ENCODE measurements at regions not wholly inside any gene's neighbourhood (a gene's known extent, or its start where the extent isn't known, plus 50 kb on each side); places are given as distances from the start of the nearest gene placed in this dataset.
"Not testable (repeated sequence)": the region's sequence is repeated elsewhere in the genome, so short reads cannot be mapped to it uniquely, and the experiment has no call there.

DNA sequence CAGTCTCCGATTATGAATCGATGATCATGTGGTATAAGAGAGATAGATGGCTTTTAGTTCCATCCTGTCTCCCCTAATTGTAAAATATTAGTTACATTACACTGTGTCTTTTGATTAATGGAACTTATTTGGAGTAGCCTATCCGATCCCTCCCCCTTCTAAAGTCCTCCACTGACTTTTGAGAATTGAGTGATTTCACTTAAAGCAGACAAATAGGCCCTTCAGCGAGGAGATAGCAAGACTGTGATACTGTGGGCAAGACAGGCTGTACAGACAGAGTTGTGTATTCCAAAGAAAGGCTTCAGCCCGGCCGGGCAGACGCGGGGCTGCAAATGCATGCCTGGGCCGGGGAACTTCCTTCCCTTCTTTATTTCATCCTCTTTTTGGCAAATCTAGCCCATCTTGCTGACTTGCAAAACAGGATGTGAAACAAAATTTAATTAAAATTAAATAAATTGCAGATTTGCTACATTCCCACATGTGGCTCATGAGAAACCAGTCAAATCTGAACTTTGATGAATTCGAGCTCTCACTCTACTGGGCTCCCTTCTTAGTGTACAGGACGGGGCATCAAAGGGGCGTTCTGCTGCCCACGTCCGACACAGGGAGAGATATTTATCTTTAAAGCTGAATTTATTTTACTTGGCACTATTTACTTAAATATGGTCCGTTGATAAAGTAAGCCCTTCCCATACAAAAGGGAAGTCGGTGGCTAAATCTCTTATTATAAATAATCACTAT, 314.8 kb downstream of the ZNF536 start:
- FAIRE-seq = no peak
- DNase-seq (ENCODE audit: low spot score) = no peak

DNA sequence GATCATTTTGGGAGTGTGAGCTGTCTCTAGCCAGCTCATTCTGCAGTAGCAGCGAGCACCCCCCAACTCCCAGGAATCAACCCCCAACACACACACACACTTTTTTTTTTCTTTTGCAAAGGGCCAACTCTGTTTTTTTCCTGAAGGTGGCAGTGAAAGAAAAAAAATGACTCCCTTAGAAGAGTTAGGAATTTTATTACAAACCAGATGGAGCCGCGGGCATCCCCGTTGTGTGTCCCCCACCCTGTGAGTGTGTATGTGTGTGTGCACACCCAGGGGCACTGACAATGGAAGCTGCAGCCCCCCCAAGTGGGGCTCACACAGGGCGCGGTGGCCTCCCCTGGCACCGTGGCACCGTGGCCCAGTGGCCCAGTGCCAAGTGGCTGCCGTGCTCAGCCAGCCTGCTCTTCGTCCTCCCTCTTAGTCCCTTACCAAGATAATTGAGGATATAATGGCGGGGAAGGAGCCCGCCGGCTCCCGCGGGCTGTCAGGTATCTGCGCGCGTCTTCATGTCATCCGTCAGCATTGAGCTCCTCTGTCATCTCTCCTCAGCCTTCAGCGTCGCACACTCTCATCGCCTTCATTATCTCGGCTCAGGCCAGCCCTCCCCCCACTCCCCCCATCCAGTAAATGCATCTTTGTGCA, 314.1 kb downstream of the ZNF536 start:
- DNase-seq (ENCODE audit: low spot score) (no peak), FAIRE-seq (no peak)

DNA sequence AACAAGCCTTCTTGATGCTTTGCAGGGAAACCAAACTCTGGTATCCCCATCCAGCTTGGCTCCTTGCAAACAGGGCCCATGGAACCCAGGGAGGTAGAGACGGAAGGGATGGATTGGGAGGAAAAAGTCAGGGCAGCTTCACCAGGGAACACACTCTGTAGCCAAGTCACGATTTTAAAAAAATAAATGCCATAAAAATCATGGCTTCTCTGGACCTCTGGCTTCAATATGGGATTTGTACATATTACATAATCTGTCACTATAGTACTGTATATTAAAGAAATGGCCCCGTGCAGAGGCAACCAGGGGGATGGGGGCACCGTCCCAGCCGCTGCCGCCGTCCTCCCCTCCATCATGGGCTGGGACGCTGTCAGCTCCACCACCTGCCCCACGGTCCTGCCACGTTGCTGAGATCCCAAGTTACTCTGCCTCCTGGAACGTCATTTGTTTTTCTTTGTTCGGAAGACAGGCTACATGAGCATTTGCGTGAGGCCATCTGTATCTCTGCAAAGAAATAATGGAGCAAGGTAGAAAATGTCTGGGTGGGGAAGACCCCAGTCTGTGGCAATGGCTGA, 313.3 kb downstream of the ZNF536 start:
- DNase-seq (ENCODE audit: low spot score) = no peak
- FAIRE-seq = no peak

DNA sequence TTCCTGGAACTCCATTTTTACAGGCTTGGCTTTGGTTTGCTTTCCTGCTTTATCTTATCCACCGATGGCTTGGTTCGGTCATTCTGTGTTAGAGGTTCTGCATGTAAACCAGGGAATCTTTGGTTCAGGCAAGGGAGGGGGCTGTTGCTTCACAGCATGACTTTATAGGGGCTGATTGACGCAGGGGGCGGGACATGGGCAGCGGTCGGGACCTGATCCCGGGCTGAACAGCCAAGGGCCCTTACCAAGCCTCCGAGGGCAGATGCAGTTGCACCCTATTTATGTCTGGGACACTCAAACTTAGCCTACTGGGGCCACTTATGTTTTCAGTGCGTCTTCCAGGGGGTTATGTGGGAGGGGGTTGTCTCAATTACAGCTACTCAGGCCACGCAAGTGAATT, 312.4 kb downstream of the ZNF536 start:
- FAIRE-seq = no peak

DNA sequence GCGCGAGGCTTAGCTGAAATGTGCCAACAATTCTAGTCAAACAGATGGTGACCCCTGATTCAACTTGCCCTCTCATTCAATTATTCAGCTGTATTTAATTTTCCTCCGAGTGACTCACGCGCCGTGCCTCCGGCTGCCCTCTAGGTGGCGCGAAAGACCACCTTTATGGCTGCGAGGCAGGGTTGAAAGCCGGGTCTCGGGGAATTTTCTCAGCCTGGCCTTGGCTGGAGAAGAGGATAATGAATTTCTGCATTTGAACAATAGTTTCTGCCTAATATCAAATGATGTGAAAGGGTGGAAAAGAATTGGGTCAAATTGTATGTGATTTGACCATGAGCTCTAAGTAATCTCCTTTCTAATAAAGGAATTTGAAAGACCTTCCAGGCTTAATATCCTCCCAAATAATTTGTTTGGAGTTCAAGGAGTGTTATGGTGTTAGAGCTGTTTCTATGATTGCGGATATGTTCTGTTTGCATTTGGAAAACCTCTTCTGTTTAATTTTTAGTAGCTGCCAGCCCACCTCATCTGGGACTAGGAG, 310.9 kb downstream of the ZNF536 start:
- FAIRE-seq = no peak
- peak; percentile 26 for DNase-seq (ENCODE audit: low spot score)

More for the DNA sequence above, 312.4 kb downstream of the ZNF536 start:
- no peak for DNase-seq (ENCODE audit: low spot score)

DNA sequence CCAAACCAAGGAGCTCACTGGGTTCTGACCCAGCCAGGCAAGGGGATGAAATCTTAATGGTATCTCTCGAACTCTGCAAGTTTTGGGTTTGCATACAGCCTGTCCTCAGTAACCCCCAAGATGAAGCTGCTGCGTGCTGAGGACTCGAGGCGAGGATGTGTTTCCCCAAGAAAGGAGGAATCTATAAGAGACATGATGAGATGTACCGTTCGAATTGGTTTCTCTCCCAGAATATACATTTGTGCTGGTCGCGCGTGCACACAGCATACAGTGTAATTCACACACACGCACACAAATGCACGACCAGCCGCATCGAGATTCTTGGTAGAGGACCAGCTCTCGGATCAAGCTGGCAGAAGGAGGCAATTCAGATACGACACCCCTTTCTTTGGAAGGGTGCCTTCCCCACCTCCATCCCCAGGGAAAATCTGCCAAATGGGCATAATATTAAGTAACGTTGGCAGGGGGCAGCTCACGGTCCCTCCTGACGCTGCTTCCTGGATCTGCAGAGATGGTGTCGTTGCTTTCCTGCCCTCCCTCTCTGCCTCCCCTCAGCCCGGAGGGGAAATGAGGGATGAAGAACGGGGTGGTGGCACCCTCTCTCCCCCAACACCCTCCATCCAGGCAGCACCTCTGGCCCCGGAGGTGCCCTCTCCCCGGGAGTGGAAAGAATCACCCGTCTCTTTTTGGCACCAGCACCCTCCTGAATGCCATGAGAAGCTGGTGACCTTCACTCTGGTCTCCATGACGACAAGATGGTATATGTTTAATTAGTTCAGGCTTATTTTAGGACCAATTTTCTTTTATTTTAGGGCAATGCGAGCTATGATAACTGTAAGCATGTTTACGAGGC, 310.2 kb downstream of the ZNF536 start:
- no peak for FAIRE-seq
- no peak for DNase-seq (ENCODE audit: low spot score)

DNA sequence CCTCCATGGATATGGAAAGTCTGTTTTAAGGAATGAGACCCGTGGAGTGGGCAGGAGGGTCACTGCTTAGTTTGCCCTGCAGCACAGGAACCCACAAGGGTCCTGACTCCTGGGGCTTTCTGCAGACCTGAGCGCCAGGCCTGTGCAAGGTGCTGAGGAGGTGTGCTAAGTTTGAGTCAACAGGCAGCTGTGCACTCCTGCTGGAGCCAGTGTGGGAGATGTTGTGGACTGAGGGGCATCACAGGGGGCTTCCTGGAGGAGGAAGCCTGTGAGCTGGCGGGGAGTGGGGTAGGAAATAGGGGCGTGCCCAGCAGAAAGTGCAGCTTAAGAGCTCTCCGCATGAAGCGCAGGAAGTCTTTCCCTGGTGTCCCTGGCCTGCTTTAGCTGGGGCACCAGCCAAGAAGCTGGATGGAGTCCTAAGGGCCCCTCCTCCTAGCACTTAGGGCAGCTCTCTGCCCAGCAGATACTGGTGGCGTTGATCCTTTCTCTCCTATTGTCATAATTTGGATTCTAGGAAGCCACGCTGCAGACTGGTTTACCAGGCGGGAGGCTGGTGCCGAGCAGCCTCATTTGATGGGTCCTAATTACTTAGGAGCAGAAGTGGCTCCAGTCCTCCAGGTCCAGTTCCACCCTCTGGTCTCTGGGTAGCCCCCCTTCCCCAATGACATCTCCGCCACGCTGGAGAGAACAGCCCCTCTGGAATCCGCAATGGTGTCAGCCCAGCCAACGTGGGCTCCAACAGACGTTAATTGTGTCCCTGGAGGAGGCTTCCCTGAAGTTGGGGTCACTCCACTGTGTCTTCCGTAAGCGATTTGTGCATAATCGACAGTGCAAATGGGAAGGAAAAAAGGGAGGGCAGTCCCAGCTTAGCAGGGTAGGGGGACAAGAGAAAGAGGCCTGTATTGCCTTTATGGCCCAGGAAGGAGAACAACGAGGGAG, 309.2 kb downstream of the ZNF536 start:
- DNase-seq (ENCODE audit: low spot score) = no peak
- FAIRE-seq = no peak

DNA sequence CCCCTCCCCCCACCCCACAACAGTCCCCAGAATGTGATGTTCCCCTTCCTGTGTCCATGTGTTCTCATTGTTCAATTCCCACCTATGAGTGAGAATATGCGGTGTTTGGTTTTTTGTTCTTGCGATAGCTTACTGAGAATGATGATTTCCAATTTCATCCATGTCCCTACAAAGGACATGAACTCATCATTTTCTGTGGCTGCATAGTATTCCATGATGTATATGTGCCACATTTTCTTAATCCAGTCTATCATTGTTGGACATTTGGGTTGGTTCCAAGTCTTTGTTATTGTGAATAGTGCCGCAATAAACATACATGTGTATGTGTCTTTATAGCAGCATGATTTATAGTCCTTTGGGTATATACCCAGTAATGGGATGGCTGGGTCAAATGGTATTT, 308.2 kb downstream of the ZNF536 start:
- DNase-seq (ENCODE audit: low spot score); FAIRE-seq: not testable (repeated sequence)

DNA sequence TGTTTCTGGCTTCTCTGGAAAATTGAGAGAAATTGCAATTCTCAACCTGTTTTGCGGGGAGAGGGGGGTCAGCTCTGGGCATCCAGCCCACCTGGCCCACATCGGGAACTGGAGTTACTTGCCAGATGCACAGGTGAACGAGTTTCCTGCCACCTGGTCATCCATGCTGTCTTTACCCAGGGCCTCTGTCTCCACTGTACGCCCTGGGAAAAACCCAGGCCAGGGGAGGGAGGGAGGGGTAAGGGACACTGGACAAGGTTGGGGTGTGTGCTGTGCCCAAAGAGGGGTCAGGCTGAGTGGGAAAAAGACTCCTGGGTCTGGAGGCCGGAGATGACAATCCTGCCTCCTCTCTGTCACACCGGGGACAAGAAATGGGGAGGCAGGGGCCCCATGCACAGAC, 307.6 kb downstream of the ZNF536 start:
- FAIRE-seq = no peak
- DNase-seq (ENCODE audit: low spot score) = no peak

DNA sequence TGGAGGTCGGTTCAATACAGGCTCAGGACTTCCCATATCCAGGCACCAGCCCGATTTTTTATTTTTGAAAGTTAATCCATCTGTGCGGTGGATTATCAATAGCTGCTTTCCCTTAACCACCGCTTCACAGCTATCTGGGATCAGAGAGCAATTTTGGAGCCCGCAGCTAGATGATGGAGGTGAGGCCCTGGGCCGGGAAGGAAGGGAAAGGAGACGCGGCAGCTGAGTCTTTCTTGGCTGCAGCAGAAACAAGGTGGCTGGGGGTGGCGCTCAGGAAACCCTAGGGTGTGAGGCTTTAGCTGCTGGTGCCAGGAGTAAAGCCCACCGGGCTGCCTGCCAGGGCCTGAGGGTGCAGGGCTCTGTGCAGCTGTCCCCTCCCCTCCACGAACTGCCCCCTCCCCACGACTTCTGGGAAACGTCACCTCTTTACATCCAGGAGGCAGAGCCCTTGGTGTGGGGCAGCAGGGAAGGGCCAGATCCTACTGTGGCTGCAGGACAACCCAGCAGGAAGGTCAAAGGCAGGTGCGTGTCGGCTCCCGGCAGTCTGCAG, 307.0 kb downstream of the ZNF536 start:
- FAIRE-seq = no peak
- no peak for DNase-seq (ENCODE audit: low spot score)

DNA sequence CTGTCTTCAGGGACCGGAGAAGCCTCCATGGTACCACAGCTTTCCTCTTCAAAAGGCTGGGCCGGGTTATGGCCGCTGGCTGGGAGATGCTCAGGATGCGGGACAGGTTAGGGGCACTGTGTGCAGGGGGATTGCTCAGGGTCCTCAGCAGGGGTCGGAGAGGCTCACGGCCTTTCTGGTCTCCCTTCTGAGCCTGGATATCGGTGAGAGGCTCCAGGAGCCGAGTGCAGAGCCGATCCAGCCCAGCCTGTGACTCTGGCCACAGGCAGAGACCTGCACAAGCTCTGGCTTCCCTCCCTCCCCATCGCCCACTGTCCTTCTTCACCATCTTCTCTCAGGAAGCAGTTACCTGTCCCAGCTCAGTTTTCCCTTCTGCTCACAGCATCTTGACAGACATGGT, 306.0 kb downstream of the ZNF536 start:
- FAIRE-seq (no peak), DNase-seq (ENCODE audit: low spot score) (no peak)

DNA sequence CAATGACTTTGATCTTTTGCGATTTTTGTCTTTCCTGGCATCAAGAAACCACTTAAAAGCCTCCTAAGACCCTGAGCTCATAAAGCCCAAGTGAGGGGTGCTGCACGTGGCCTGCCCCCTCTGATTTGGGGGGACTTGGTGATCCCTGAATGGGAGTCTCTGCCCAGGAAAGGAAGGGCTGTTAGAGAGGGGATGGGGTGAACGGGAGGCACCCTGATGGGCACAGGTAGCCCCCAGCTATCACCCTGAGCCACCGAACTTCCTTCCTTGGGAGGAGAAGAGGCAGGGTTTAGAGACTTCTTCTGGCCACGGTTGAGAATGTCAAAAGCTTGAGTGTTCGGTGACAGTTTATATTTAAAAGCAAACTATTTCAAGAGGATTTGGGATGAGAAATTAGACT, 305.5 kb downstream of the ZNF536 start:
- no peak for DNase-seq (ENCODE audit: low spot score)
- FAIRE-seq = no peak

DNA sequence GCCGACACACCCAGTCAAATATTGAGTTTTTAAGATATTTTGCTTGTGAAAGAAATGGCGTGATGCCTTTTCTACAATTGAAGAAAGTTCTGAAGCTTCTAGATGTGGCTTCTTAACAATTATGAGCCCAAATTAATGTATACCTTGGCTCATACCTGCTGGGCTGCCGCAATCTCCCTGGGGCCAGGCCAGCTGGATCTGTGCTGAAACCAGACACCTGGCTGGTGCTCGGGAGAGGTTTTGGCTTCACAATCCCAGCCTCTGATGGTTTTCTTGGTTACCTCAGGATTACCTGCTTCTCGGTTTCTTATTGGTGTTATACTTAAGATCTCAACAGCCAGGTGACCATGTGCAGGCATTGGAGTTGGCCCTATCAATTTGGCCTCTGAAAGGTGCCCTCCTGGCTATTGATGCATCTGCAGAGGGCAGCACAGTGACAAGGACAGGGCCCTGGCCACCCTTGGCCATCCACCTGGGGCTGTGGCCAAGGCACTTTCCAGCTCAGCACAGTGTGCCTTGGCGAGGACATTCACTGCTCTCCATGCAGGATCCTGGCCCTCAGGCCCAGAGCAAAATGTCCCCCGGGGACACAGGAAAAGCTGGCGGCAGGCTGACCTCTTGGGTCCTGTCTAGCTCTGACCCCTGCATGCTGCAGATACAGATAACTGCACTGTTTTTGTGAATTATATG, 305.0 kb downstream of the ZNF536 start:
- FAIRE-seq (no peak), DNase-seq (ENCODE audit: low spot score) (no peak)

DNA sequence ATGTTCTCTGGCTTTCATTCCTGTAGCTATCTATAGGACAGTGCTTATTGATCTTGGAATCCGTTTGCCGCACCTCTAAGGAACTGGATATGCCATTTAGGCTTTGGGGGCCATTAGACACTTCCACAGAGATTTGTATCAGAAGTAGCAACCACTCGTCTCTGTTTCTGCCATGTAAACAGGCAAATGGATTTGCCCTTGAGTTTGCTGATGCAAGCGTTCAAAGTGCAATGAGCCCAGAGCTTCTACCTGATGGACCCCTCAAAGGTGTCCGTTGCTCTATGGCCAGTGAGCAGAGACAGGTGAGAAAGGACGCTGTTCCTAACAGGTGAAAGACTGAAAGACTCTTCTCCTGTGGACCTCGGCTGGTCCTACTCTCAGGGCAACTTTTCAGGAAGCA, 302.9 kb downstream of the ZNF536 start:
- DNase-seq (ENCODE audit: low spot score) (no peak), FAIRE-seq (no peak)

DNA sequence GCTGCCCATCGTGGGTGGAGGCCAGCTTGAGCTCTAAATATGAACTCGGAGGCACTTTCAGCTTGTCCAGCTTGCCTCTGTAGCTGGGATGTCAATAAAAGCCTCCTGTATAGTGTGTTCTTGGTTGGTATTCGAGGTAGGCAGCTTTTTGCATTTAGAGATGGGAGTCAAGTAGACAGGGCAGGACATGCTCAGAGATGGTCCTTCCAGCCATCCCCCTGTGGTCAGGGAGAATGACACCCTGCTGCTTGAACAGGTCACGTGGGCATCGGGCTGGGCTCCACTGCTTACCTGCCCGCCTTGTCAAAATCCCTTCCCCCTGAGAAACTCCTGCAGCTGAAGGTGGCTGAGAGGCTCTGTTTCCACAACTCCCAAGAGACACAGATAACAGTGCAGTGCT, 302.5 kb downstream of the ZNF536 start:
- DNase-seq (ENCODE audit: low spot score) (no peak), FAIRE-seq (no peak)

DNA sequence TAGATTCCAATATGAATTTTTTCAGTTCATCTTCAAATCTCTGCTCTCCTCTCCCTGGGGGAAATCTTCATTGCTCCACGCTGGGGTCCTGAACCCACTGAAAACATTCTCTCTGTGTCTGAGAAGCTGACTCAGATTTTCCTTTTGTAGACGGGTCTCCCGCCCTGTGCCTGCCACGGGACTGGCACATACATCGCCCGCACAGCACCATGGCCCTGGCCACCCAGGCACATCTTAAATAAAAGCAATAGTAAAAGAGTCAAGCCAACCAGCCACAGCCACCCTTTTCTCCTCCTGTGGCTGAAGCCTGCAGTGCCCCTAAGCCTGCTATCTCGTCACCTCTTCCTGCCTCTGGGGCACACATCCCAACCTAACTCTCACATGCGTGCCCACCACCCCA, 301.2 kb downstream of the ZNF536 start:
- DNase-seq (ENCODE audit: low spot score) (no peak), FAIRE-seq (no peak)

DNA sequence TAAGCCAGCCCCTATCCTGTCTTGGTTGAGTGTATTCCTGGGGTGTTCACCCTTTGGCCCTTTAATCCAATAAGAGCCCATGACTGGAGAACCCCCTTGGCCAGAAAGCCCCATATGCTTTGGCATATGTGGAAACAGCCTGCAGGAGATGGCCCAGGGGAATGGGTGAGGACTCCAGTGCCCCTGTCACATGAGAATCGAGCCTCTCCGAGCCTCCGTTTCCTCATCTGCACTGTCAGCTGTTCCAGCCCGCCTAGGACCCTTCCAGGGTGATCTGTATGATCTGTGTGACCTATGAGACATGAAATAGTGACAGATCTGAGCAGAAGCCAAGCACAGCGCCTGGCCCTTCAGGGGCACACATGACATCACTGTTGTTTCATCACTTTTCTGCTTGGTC, 300.7 kb downstream of the ZNF536 start:
- FAIRE-seq (no peak), DNase-seq (ENCODE audit: low spot score) (no peak)

DNA sequence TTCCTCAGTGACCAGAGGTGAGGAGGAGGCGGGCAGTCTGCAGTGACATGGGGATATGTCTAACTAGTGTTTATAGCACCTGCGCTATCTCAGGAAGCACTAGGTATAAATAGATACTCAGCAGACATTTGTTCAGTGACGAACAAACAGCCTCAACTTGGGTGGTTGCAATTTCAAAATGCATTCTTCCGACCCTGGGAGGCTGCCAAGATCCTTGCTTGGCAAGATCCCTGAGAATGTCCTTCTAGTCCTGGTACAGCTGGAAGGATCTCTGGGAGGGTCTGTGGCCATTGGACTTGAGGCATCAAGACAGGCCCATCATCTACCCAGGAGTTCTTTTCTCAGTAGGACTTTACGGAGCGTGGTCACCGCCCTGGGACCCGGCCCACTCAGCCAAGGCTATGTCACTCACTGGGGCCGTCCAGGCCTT, 299.5 kb downstream of the ZNF536 start:
- FAIRE-seq (no peak), DNase-seq (ENCODE audit: low spot score) (no peak)

DNA sequence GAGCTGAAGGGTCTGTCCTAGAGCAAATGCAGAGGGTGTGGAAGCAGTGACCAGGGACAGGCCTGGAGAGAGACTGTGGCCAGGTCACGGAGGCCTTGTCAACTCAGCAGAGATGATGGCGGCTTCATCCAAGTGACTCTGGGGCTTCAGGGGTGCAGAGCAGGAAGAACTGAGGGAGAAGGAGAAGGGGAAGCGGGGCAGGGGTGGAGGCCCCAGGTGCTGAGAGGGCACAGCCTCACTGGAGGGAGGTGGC, 299.1 kb downstream of the ZNF536 start:
- no peak for FAIRE-seq

More for the DNA sequence above, 299.1 kb downstream of the ZNF536 start:
- DNase-seq (ENCODE audit: low spot score) = no peak

Measured in RCC 7860 (cell line).